PC-9 (cell line): ENCODE measurements at regions not wholly inside any gene's neighbourhood (a gene's known extent, or its start where the extent isn't known, plus 50 kb on each side); places are given as distances from the start of the nearest gene placed in this dataset.

Experiments used
- BruUV-seq: library from RNA; stranded (reverse); fragments of 400-500 nt; replicated peaks from 2 replicates; lab custom pipeline; 2021; lab: Mats Ljungman, UMichigan
- CTCF ChIA-PET: fragments of 300-600 bp; sonication (Branson Sonifier 250); formaldehyde crosslinking; loops from one replicate; lab custom pipeline; 2022; ENCODE audit warnings: antibody characterized with exemption; lab: Charles Lee
- POLR2A ChIA-PET: fragments of 300-600 bp; sonication (Branson Sonifier 250); formaldehyde crosslinking; loops from one replicate; lab custom pipeline; 2022; ENCODE audit warnings: antibody characterized with exemption; ENCODE audit not compliant: unreplicated experiment; lab: Charles Lee
- DNase-seq, 2 experiments: peaks; one replicate each; pipeline versions ENCODE4 v3.0.0 to v3.0.0-alpha.2; 2015 to 2022; ENCODE audit warnings: mixed read lengths in 1 of 2
- H2AFZ ChIP-seq: fragments of 200-600 bp; sonication (generic); 2 replicates; pipeline ENCODE4 v1.8.1; 2017; ENCODE audit warnings: antibody characterized with exemption
- H3F3A ChIP-seq: fragments of 200-600 bp; sonication (generic); 2 replicates; pipeline ENCODE4 v1.8.1; 2017; ENCODE audit warnings: antibody characterized with exemption, mild to moderate bottlenecking, low read depth; ENCODE audit not compliant: insufficient read depth
- H3K27ac ChIP-seq: fragments of 200-600 bp; sonication (generic); 2 replicates; pipeline ENCODE4 v1.6.1; 2016; ENCODE audit warnings: mixed run types
- H3K27me3 ChIP-seq: fragments of 200-600 bp; sonication (generic); 2 replicates; pipeline ENCODE4 v1.6.1; 2016; ENCODE audit warnings: low read depth, mixed run types; ENCODE audit not compliant: insufficient read depth
- H3K36me3 ChIP-seq: fragments of 200-600 bp; sonication (generic); 2 replicates; pipeline ENCODE4 v1.6.1; 2016; ENCODE audit warnings: low read depth, mixed run types
- H3K4me1 ChIP-seq: fragments of 200-600 bp; sonication (generic); replicated peaks from 2 replicates; pipeline ENCODE4 v1.6.1; 2016; ENCODE audit warnings: mixed run types; ENCODE audit not compliant: insufficient read depth
- H3K4me2 ChIP-seq: fragments of 200-600 bp; sonication (generic); 2 replicates; pipeline ENCODE4 v1.6.1; 2017; ENCODE audit warnings: mixed run types
- H3K4me3 ChIP-seq: fragments of 200-600 bp; sonication (generic); 2 replicates; pipeline ENCODE4 v1.6.1; 2016; ENCODE audit warnings: mixed run types
- H3K79me2 ChIP-seq: fragments of 200-600 bp; sonication (generic); 2 replicates; pipeline ENCODE4 v1.6.1; 2017; ENCODE audit warnings: low read depth, mixed run types
- H3K9me2 ChIP-seq: fragments of 200-600 bp; sonication (generic); 2 replicates; pipeline ENCODE4 v1.8.1; 2017; ENCODE audit warnings: mild to moderate bottlenecking; ENCODE audit not compliant: insufficient read depth
- H3K9me3 ChIP-seq: fragments of 200-600 bp; sonication (generic); 2 replicates; pipeline ENCODE4 v1.8.1; 2016; ENCODE audit warnings: low read depth; ENCODE audit not compliant: insufficient read depth
- H4K20me1 ChIP-seq: fragments of 200-600 bp; sonication (generic); 2 replicates; pipeline ENCODE4 v1.8.1; 2017; ENCODE audit not compliant: insufficient read depth
- EZH2 ChIP-seq: fragments of 200-600 bp; sonication (generic); IDR thresholded peaks from 2 replicates; pipeline ENCODE4 v1.8.0; 2017; ENCODE audit warnings: antibody characterized with exemption, low read depth
- intact Hi-C: fragments of 100-400 bp; cut with micrococcal nuclease; formaldehyde crosslinking; loops from one replicate; pipeline ENCODE4 v1.10.0; 2022; ENCODE audit not compliant: unreplicated experiment
- TF ChIP-seq, protein P1 (sequence below): fragments of 200-600 bp; sonication (generic); conservative IDR thresholded peaks from 2 replicates; pipeline ENCODE4 v1.6.1; 2017; ENCODE audit warnings: mixed run types, antibody characterized with exemption, mild to moderate bottlenecking, moderate library complexity

DNA sequence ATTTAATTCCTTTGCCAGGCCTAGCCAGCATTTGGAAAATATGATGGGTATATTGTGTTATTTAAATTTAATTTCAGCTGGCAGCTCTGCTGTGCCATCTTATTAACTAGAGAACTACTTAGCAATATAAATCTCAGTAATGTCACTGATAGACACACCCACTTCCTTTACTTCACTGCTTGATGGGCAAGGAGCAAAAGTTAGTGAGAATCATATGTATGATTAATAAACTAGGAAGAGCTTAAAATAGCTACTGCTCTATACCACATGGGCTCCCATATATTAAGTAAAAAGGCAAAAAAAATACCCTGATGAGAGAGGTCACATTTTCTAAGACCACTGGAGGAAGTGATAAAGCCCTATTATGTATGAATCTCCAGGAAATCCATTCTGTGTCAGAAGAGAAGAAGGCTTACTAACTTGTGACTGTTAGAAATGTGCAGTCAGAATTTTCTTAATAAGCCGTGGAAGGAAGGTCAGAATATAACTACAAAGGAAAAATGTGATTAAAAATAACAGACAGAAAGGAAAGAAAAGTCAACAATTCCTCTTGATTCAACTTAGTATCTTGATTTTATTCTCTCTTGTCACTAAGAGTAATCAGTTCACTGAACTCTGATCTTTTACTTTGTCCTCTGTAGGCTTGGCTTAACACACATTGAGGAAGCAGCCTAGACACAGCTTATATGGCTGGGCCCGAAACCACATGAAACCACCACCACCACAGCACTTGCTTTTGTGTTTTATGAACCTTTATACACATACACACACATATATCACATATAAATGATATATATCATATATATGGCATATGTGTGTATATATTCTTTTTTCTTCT lies 1233.9 kb upstream of the ALCAM start:
- H3K9me3 ChIP-seq, result no peaks in the 10 kb centered on the region
- H3K9me2 ChIP-seq, result peaks cover 6% of the 10 kb centered on the region; the same call in 1 of the 2 replicates
- H3K27ac ChIP-seq, result no peak overlapping the region
- no peaks in the 10 kb centered on the region for H3F3A ChIP-seq
- no peak for TF ChIP-seq EZH2
- TF ChIP-seq, protein P1, sequence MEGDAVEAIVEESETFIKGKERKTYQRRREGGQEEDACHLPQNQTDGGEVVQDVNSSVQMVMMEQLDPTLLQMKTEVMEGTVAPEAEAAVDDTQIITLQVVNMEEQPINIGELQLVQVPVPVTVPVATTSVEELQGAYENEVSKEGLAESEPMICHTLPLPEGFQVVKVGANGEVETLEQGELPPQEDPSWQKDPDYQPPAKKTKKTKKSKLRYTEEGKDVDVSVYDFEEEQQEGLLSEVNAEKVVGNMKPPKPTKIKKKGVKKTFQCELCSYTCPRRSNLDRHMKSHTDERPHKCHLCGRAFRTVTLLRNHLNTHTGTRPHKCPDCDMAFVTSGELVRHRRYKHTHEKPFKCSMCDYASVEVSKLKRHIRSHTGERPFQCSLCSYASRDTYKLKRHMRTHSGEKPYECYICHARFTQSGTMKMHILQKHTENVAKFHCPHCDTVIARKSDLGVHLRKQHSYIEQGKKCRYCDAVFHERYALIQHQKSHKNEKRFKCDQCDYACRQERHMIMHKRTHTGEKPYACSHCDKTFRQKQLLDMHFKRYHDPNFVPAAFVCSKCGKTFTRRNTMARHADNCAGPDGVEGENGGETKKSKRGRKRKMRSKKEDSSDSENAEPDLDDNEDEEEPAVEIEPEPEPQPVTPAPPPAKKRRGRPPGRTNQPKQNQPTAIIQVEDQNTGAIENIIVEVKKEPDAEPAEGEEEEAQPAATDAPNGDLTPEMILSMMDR, result no peak
- H3K4me3 ChIP-seq, result no peak overlapping the region
- no peaks in the 10 kb centered on the region for H3K36me3 ChIP-seq
- ChIA-PET CTCF (no interaction called here), POLR2A (no interaction called here)
- no peaks in the 10 kb centered on the region for H3K27me3 ChIP-seq
- no peaks in the 10 kb centered on the region for H4K20me1 ChIP-seq
- no peak for DNase-seq
- no peaks in the 10 kb centered on the region for H3K79me2 ChIP-seq
- no peak overlapping the region for H2AFZ ChIP-seq
- intact Hi-C loops, result no loop called here
- no peaks in the 10 kb centered on the region for H3K4me1 ChIP-seq
- no peak overlapping the region for H3K4me2 ChIP-seq
- BruUV-seq, result no TSS peak

DNA sequence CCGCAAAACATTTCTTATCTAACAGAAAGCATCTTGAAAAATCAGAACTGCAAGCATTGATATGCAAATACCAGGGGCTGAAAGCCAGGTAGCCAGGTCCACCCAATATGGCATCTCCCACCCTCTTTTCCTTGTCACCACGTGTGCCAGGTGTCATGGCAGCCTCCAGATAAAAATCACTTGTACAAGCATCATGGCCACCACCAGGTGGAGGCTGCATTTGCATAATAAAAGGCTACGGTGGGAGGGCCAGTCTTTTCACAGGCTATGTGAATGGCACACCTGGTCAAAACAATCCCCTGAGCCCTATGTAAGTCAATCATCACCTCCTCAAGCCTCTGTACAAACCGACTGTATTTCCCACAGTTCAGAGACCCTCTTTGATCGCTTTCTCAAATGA lies 1233.1 kb upstream of the ALCAM start:
- Histone ChIP-seq H3F3A (no peaks in the 10 kb centered on the region), H3K4me3 (no peak overlapping the region), H3K9me3 (no peaks in the 10 kb centered on the region), H3K27me3 (no peaks in the 10 kb centered on the region), H4K20me1 (no peaks in the 10 kb centered on the region), H3K9me2 (peaks cover 6% of the 10 kb centered on the region; the same call in 1 of the 2 replicates), H3K4me1 (no peaks in the 10 kb centered on the region), H3K79me2 (no peaks in the 10 kb centered on the region), H3K27ac (no peak overlapping the region), H3K36me3 (no peaks in the 10 kb centered on the region), H2AFZ (no peak overlapping the region), H3K4me2 (no peak overlapping the region)
- ChIA-PET CTCF (no interaction called here), POLR2A (no interaction called here)
- no TSS peak for BruUV-seq
- no peak for TF ChIP-seq EZH2
- TF ChIP-seq, protein P1, result no peak
- no peak for DNase-seq
- intact Hi-C loops, result no loop called here

DNA sequence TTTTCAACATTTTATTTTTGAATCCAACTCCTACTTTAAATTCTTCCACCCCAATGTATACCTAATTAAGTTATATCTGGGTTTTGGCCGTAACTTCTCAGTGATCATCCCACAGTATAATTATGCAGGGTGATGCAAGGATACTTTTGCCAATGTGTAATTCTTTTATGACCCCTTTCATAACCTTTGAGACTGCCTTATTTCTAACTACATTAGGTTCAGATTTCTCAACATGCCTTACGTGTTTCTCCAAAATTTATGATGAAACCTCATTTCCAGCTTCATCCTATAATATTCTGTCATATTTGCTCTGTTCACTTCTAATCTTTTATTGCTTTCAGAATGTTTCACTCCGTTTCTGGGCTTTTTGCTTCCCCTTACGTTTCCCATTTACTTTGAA lies 1229.6 kb upstream of the ALCAM start:
- Histone ChIP-seq H2AFZ (peak overlapping the region; percentile 42; the same call in 1 of the 2 replicates), H4K20me1 (no peaks in the 10 kb centered on the region), H3K4me3 (no peak overlapping the region), H3K9me3 (no peaks in the 10 kb centered on the region), H3F3A (no peaks in the 10 kb centered on the region), H3K9me2 (peaks cover 6% of the 10 kb centered on the region; the same call in 1 of the 2 replicates), H3K27ac (no peak overlapping the region), H3K4me1 (no peaks in the 10 kb centered on the region), H3K79me2 (no peaks in the 10 kb centered on the region), H3K27me3 (no peaks in the 10 kb centered on the region), H3K4me2 (no peak overlapping the region), H3K36me3 (no peaks in the 10 kb centered on the region)
- TF ChIP-seq EZH2, result no peak
- TF ChIP-seq, protein P1, result no peak
- no TSS peak for BruUV-seq
- ChIA-PET CTCF (no interaction called here), POLR2A (no interaction called here)
- DNase-seq, result no peak
- intact Hi-C loops, result no loop called here
